OCI-LY7 (cell line): ENCODE measurements at regions not wholly inside any gene's neighbourhood (a gene's known extent, or its start where the extent isn't known, plus 50 kb on each side); places are given as distances from the start of the nearest gene placed in this dataset.

Experiments
- EZH2phosphoT487 ChIP-seq: fragments of 200-600 bp; sonication (generic); IDR thresholded peaks from 2 replicates; pipeline ENCODE4 v1.6.1; 2018; ENCODE audit warnings: low read depth, borderline replicate concordance, mild to moderate bottlenecking, mixed run types, antibody characterized with exemption, low read length, moderate library complexity, mixed read lengths
- TF ChIP-seq, protein P1 (sequence below): fragments of 200-600 bp; sonication (generic); conservative IDR thresholded peaks from 2 replicates; pipeline ENCODE4 v1.5.1; 2014; ENCODE audit warnings: mild to moderate bottlenecking, antibody characterized with exemption, low read length, moderate library complexity, mixed read lengths

DNA sequence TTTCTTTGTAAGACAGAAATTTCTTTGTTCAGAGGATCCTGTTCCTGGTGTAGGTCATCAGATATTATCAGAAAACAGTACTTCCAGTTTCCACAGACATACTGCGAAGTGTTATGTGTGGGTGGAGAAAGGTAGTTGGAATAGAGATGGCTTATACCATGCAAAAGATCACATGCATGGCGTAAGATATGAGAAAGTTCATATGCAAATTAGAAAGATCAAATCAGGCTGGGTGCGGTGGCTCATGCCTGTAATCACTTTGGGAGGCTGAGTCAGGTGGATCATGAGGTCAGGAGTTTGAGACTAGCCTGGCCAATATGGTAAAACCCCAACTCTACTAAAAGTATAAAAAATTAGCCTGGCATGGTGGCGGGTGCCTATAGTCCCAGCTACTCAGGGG is 65.2 kb upstream of the GLIS3 start:
- TF ChIP-seq, protein P1, sequence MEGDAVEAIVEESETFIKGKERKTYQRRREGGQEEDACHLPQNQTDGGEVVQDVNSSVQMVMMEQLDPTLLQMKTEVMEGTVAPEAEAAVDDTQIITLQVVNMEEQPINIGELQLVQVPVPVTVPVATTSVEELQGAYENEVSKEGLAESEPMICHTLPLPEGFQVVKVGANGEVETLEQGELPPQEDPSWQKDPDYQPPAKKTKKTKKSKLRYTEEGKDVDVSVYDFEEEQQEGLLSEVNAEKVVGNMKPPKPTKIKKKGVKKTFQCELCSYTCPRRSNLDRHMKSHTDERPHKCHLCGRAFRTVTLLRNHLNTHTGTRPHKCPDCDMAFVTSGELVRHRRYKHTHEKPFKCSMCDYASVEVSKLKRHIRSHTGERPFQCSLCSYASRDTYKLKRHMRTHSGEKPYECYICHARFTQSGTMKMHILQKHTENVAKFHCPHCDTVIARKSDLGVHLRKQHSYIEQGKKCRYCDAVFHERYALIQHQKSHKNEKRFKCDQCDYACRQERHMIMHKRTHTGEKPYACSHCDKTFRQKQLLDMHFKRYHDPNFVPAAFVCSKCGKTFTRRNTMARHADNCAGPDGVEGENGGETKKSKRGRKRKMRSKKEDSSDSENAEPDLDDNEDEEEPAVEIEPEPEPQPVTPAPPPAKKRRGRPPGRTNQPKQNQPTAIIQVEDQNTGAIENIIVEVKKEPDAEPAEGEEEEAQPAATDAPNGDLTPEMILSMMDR = no peak
- no peak for TF ChIP-seq EZH2phosphoT487
